ENCODE measurements at regions not wholly inside any gene's neighbourhood (a gene's known extent, or its start where the extent isn't known, plus 50 kb on each side); places are given as distances from the start of the nearest gene placed in this dataset.

GRCh38 chr6:121998631-121999030, 400.8 kb upstream of the HSF2 start:
- TF ChIP-seq EP300 (IDR thresholded peaks at IDR 0.05) (no peak), POLR2A (IDR thresholded peaks at IDR 0.05) (no peak)
- TF ChIP-seq, protein P1, sequence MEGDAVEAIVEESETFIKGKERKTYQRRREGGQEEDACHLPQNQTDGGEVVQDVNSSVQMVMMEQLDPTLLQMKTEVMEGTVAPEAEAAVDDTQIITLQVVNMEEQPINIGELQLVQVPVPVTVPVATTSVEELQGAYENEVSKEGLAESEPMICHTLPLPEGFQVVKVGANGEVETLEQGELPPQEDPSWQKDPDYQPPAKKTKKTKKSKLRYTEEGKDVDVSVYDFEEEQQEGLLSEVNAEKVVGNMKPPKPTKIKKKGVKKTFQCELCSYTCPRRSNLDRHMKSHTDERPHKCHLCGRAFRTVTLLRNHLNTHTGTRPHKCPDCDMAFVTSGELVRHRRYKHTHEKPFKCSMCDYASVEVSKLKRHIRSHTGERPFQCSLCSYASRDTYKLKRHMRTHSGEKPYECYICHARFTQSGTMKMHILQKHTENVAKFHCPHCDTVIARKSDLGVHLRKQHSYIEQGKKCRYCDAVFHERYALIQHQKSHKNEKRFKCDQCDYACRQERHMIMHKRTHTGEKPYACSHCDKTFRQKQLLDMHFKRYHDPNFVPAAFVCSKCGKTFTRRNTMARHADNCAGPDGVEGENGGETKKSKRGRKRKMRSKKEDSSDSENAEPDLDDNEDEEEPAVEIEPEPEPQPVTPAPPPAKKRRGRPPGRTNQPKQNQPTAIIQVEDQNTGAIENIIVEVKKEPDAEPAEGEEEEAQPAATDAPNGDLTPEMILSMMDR (IDR thresholded peaks at IDR 0.05): no peak
- no peaks in the 10 kb centered on the region for H3K9me3 ChIP-seq
- no peak overlapping the region for H3K4me3 ChIP-seq
- no peak for DNase-seq
- intact Hi-C loops (cut with DNase I): no loop called here
- no peaks in the 10 kb centered on the region for H3K36me3 ChIP-seq
- no peaks in the 10 kb centered on the region for H3K4me1 ChIP-seq (ENCODE audit: insufficient read depth)
- no peak overlapping the region for H3K27ac ChIP-seq
- H3K27me3 ChIP-seq: no peaks in the 10 kb centered on the region
- WGBS, 3 donors: 27 to 83% (median 54%) methylated on average over 2 of the region's 2 CpGs

DNA sequence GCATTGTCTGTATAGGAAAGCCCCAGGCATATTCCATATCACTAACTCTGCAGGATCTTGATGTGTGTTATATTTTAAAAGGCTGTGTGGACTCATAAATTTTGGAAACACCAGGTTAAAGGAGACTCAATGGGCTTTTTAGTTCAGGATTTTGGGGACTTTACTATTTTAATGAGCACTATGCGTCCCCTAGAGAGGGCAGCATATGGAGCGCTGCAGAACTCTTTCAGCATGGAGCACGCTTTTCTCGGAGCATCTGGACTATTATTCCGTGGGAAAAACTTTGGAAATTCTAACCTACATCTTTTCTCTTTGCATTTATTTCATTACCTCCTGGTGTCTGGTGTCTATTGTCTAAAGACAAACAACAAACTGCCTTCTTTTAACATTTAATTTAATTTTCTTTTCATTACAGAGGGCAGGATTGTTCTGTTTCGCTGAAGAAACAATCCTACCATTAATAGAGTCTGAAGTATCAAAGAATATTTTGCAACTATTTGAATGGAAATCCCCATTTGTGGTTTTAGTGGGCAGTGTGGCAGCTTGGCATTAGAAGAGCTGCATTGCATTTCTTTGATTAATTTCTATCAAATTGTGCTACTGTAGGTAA, 399.9 kb upstream of the HSF2 start:
- no peaks in the 10 kb centered on the region for H3K9me3 ChIP-seq
- no peaks in the 10 kb centered on the region for H3K36me3 ChIP-seq
- TF ChIP-seq POLR2A (IDR thresholded peaks at IDR 0.05) (no peak), EP300 (IDR thresholded peaks at IDR 0.05) (no peak)
- TF ChIP-seq, protein P1 (IDR thresholded peaks at IDR 0.05): no peak
- no peak overlapping the region for H3K4me3 ChIP-seq
- DNase-seq: no peak
- H3K27me3 ChIP-seq: no peaks in the 10 kb centered on the region
- H3K4me1 ChIP-seq (ENCODE audit: insufficient read depth): no peaks in the 10 kb centered on the region
- no peak overlapping the region for H3K27ac ChIP-seq
- intact Hi-C loops (cut with DNase I): no loop called here
- 92 to 96% (median 94%) methylated on average over 6 of the region's 6 CpGs for WGBS, 3 donors

GRCh38 chr6:122005661-122006060, 393.8 kb upstream of the HSF2 start:
- DNase-seq: no peak
- no peaks in the 10 kb centered on the region for H3K4me1 ChIP-seq (ENCODE audit: insufficient read depth)
- H3K36me3 ChIP-seq: no peaks in the 10 kb centered on the region
- TF ChIP-seq POLR2A (IDR thresholded peaks at IDR 0.05): no peak
- no peak for TF ChIP-seq EP300 (IDR thresholded peaks at IDR 0.05)
- TF ChIP-seq, protein P1 (IDR thresholded peaks at IDR 0.05): no peak
- intact Hi-C loops (cut with DNase I): no loop called here
- no peak overlapping the region for H3K27ac ChIP-seq
- no peak overlapping the region for H3K4me3 ChIP-seq
- WGBS, 3 donors: 85 to 87% (median 86%) methylated on average over 3 of the region's 3 CpGs
- H3K9me3 ChIP-seq: no peaks in the 10 kb centered on the region
- H3K27me3 ChIP-seq: no peaks in the 10 kb centered on the region

- Histone ChIP-seq H3K27me3 (no peaks in the 10 kb centered on the region), H3K4me3 (no peak overlapping the region), H3K27ac (no peak overlapping the region), H3K9me3 (no peaks in the 10 kb centered on the region), H3K36me3 (no peaks in the 10 kb centered on the region), H3K4me1 (ENCODE audit: insufficient read depth) (no peaks in the 10 kb centered on the region)
- no peak for DNase-seq
- 53 to 65% (median 60%) methylated on average over 1 of the region's 1 CpG for WGBS, 3 donors
- TF ChIP-seq, protein P1 (IDR thresholded peaks at IDR 0.05): no peak
- no peak for TF ChIP-seq POLR2A (IDR thresholded peaks at IDR 0.05)
- TF ChIP-seq EP300 (IDR thresholded peaks at IDR 0.05): no peak
- intact Hi-C loops (cut with DNase I): no loop called here
Observed at GRCh38 chr6:122007339-122007738, 392.1 kb upstream of the HSF2 start.

All from ovary (tissue), 7 donors.